NCI-H146 (cell line): ENCODE measurements at regions not wholly inside any gene's neighbourhood (a gene's known extent, or its start where the extent isn't known, plus 50 kb on each side); places are given as distances from the start of the nearest gene placed in this dataset.

ENCODE experiments used
- DNase-seq: peaks from one replicate; lab custom pipeline; 2025; lab: John Stamatoyannopoulos, UW

DNA sequence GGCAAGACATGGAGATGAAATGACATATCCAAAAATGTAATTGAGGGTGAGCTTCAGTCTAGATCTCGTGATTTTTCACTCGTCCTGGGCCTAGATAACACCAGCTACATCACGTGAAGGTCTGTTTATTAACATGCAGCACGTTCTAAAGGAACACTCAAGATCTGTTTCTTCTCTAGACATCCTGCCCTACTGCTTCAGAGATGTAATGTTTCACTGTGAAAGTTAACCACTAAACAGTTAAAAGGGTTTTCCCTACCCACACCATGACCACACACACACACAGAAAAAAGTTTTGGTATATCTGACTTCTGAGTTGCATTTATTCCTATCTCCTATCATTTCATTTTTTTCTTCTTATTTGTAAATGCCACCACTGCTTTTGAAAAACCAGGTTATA, 52.3 kb upstream of the SMIM31 start:
- DNase-seq = no peak
